ENCODE measurements at regions not wholly inside any gene's neighbourhood (a gene's known extent, or its start where the extent isn't known, plus 50 kb on each side); places are given as distances from the start of the nearest gene placed in this dataset.

DNA sequence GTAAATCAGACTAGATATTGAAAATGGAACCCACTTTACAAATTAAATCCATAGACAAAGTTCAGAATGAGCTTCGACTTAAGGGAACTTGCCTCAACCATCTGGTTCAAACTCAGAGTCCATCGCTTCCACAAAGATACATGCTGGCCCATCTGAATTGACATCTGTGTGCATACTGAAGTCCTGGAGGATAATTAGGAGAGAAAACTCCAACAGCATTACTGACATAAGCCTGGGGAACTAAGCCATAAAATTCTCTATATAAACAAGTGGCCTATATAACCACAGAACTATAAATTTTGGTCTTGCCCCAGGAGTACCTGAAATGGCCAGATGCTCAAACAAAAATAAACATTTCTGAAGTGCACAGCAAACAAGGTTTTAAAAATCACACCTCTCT is 94.4 kb downstream of the IZUMO3 start:
- WGBS, 5 donors: 78 to 92% (median 87%) methylated on average over 2 of the region's 2 CpGs
- Histone ChIP-seq H3K4me1 (no peaks in the 10 kb centered on the region), H3K9me3 (peaks cover 0 to 38% (median 20%) of the 10 kb centered on the region in 8 donors), H3K4me3 (no peak overlapping the region), H3K27ac (no peak overlapping the region), H3K36me3 (no peaks in the 10 kb centered on the region), H3K27me3 (replicated peaks in 1 of 7) (no peaks in the 10 kb centered on the region)
- DNase-seq: no peak
- intact Hi-C loops (cut with DNase I; ENCODE audit: low total_unique reads): no loop called here
- TF ChIP-seq, protein P1, sequence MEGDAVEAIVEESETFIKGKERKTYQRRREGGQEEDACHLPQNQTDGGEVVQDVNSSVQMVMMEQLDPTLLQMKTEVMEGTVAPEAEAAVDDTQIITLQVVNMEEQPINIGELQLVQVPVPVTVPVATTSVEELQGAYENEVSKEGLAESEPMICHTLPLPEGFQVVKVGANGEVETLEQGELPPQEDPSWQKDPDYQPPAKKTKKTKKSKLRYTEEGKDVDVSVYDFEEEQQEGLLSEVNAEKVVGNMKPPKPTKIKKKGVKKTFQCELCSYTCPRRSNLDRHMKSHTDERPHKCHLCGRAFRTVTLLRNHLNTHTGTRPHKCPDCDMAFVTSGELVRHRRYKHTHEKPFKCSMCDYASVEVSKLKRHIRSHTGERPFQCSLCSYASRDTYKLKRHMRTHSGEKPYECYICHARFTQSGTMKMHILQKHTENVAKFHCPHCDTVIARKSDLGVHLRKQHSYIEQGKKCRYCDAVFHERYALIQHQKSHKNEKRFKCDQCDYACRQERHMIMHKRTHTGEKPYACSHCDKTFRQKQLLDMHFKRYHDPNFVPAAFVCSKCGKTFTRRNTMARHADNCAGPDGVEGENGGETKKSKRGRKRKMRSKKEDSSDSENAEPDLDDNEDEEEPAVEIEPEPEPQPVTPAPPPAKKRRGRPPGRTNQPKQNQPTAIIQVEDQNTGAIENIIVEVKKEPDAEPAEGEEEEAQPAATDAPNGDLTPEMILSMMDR (IDR thresholded peaks at IDR 0.05 in 8 of 11, conservative IDR thresholded peaks at IDR 0.05 in 3 of 11): no peak
- TF ChIP-seq POLR2A (IDR thresholded peaks at IDR 0.05) (no peak), POLR2AphosphoS5 (IDR thresholded peaks at IDR 0.05) (no peak)

DNA sequence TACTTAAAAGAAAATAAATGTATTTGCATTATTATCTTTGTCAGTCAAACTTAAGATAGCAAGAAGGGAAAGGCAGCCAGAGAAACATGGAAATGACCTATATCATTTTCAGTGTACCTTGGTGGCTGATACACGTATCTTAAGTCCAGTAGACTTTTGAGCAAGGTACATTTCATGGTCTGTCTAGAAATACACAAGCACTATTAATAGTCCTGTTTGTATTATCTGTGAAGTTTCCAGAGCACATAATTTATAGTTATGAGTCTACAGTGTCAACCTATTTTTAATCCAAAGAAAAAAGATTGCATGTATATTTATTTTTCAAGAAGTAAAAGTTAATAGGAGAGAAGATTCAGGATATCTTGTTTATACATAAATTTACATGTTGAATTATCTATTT is 95.7 kb downstream of the IZUMO3 start:
- WGBS, 5 donors: 59 to 82% (median 71%) methylated on average over 1 of the region's 1 CpG
- no peaks in the 10 kb centered on the region for H3K36me3 ChIP-seq
- TF ChIP-seq POLR2AphosphoS5 (IDR thresholded peaks at IDR 0.05) (no peak), POLR2A (IDR thresholded peaks at IDR 0.05) (no peak)
- TF ChIP-seq, protein P1 (IDR thresholded peaks at IDR 0.05 in 8 of 11, conservative IDR thresholded peaks at IDR 0.05 in 3 of 11): no peak
- no peak for DNase-seq
- intact Hi-C loops (cut with DNase I; ENCODE audit: low total_unique reads): no loop called here
- H3K4me3 ChIP-seq: no peak overlapping the region
- H3K9me3 ChIP-seq: peaks cover 0 to 37% (median 15%) of the 10 kb centered on the region in 8 donors
- no peak overlapping the region for H3K27ac ChIP-seq
- H3K4me1 ChIP-seq: no peaks in the 10 kb centered on the region
- no peaks in the 10 kb centered on the region for H3K27me3 ChIP-seq (replicated peaks in 1 of 7)

DNA sequence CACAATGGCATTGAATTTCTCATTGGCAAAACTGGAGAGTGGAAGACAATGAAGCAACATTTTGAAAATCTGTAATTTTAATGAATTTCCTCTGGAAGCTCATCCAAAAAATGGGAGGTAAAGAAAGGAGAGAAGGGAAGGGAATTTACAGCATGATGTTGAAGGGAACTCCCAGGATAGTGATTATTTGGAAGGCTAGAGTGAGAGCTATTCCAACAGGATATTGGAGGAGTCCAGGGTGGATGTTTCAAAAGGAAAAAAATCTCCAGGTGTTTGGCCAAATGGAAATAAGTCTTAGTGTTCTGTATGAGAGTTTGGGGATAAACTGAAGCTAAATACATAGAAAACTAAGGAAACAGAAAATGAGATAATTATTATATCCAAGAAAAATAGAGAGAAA is 106.2 kb downstream of the IZUMO3 start:
- TF ChIP-seq POLR2AphosphoS5 (IDR thresholded peaks at IDR 0.05) (no peak), POLR2A (IDR thresholded peaks at IDR 0.05) (no peak)
- TF ChIP-seq, protein P1 (IDR thresholded peaks at IDR 0.05 in 8 of 11, conservative IDR thresholded peaks at IDR 0.05 in 3 of 11): no peak
- no peaks in the 10 kb centered on the region for H3K27me3 ChIP-seq (replicated peaks in 1 of 7)
- no peak for DNase-seq
- H3K27ac ChIP-seq: no peak overlapping the region
- no peaks in the 10 kb centered on the region for H3K4me1 ChIP-seq
- intact Hi-C loops (cut with DNase I; ENCODE audit: low total_unique reads): no loop called here
- no peak overlapping the region for H3K4me3 ChIP-seq
- no peaks in the 10 kb centered on the region for H3K36me3 ChIP-seq
- H3K9me3 ChIP-seq: peaks cover 0 to 44% (median 27%) of the 10 kb centered on the region in 8 donors

DNA sequence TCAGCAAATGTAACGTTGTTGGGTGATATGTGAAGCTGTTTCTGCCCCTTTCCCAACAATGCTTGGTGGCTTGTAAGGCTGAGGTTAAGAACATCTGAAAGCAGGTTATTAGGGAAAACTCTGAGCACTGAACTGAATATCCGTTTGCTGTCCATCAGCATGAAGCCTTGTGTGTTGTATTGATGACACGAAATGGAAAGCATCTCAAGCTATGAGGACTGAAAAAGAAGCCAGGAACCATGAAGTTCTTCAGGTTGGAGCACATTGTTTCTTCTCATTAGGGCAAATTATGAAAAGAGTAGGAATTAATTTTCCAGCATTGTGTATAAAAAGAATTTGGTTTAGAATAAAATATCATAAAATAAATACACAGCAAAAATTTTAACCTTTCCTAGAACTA is 106.8 kb downstream of the IZUMO3 start:
- WGBS, 5 donors: 65 to 79% (median 70%) methylated on average over 3 of the region's 3 CpGs
- no peak overlapping the region for H3K27ac ChIP-seq
- TF ChIP-seq POLR2AphosphoS5 (IDR thresholded peaks at IDR 0.05) (no peak), POLR2A (IDR thresholded peaks at IDR 0.05) (no peak)
- TF ChIP-seq, protein P1 (IDR thresholded peaks at IDR 0.05 in 8 of 11, conservative IDR thresholded peaks at IDR 0.05 in 3 of 11): no peak

More for the DNA sequence above, 106.8 kb downstream of the IZUMO3 start:
- Histone ChIP-seq H3K9me3 (peaks cover 0 to 48% (median 32%) of the 10 kb centered on the region in 8 donors), H3K27me3 (replicated peaks in 1 of 7) (no peaks in the 10 kb centered on the region), H3K4me1 (no peaks in the 10 kb centered on the region), H3K36me3 (no peaks in the 10 kb centered on the region), H3K4me3 (no peak overlapping the region)
- intact Hi-C loops (cut with DNase I; ENCODE audit: low total_unique reads): no loop called here
- no peak for DNase-seq
